Kidney epithelial cell (primary cell): ENCODE measurements at regions not wholly inside any gene's neighbourhood (a gene's known extent, or its start where the extent isn't known, plus 50 kb on each side); places are given as distances from the start of the nearest gene placed in this dataset.

Experiments used
- DNase-seq: peaks from one replicate; pipeline ENCODE4 v3.0.0-alpha.2; 2010; ENCODE audit warnings: low read depth
- H3K27me3 ChIP-seq: 2 replicates; pipeline ENCODE4 v1.6.0; 2011; ENCODE audit warnings: low read length; ENCODE audit not compliant: control insufficient read depth, insufficient read depth
- H3K36me3 ChIP-seq: 2 replicates; pipeline ENCODE4 v1.5.1; 2011; ENCODE audit warnings: low read length; ENCODE audit not compliant: control insufficient read depth, insufficient read depth
- H3K4me3 ChIP-seq: 2 replicates; pipeline ENCODE4 v1.5.1; 2011; ENCODE audit warnings: low read depth, mild to moderate bottlenecking, control low read depth, low read length
- CTCF ChIP-seq: IDR thresholded peaks from 2 replicates; pipeline ENCODE4 v1.5.1; 2011; ENCODE audit warnings: mild to moderate bottlenecking, moderate library complexity, low read length, control low read depth, inconsistent platforms; ENCODE audit not compliant: insufficient read depth, poor library complexity, severe bottlenecking

- Histone ChIP-seq H3K27me3 (no peaks in the 10 kb centered on the region), H3K36me3 (no peaks in the 10 kb centered on the region), H3K4me3 (no peak overlapping the region)
- DNase-seq: no peak
- no peak for TF ChIP-seq CTCF
Observed at GRCh38 chr2:191574232-191574631, 103.7 kb upstream of the NABP1 start.

GRCh38 chr2:191577605-191578004, 100.3 kb upstream of the NABP1 start:
- Histone ChIP-seq H3K4me3 (no peak overlapping the region), H3K36me3 (no peaks in the 10 kb centered on the region), H3K27me3 (no peaks in the 10 kb centered on the region)
- no peak for TF ChIP-seq CTCF
- no peak for DNase-seq

- H3K4me3 ChIP-seq: no peak overlapping the region
- H3K36me3 ChIP-seq: no peaks in the 10 kb centered on the region
- TF ChIP-seq CTCF: no peak
- DNase-seq: no peak
- no peaks in the 10 kb centered on the region for H3K27me3 ChIP-seq
Observed at GRCh38 chr2:191578031-191578430, 99.9 kb upstream of the NABP1 start.

- no peaks in the 10 kb centered on the region for H3K36me3 ChIP-seq
- H3K4me3 ChIP-seq: no peak overlapping the region
- no peak for DNase-seq
- H3K27me3 ChIP-seq: no peaks in the 10 kb centered on the region
- no peak for TF ChIP-seq CTCF
Observed at GRCh38 chr2:191580581-191580980, 97.4 kb upstream of the NABP1 start.

- Histone ChIP-seq H3K4me3 (no peak overlapping the region), H3K36me3 (no peaks in the 10 kb centered on the region), H3K27me3 (no peaks in the 10 kb centered on the region)
- DNase-seq: no peak
- TF ChIP-seq CTCF: no peak
Observed at GRCh38 chr2:191581003-191581402, 96.9 kb upstream of the NABP1 start.

GRCh38 chr2:191582355-191582754, 95.6 kb upstream of the NABP1 start:
- H3K4me3 ChIP-seq: no peak overlapping the region
- H3K27me3 ChIP-seq: no peaks in the 10 kb centered on the region
- DNase-seq: peak; percentile 85
- H3K36me3 ChIP-seq: no peaks in the 10 kb centered on the region
- no peak for TF ChIP-seq CTCF
